ENCODE measurements at regions not wholly inside any gene's neighbourhood (a gene's known extent, or its start where the extent isn't known, plus 50 kb on each side); places are given as distances from the start of the nearest gene placed in this dataset.

DNA sequence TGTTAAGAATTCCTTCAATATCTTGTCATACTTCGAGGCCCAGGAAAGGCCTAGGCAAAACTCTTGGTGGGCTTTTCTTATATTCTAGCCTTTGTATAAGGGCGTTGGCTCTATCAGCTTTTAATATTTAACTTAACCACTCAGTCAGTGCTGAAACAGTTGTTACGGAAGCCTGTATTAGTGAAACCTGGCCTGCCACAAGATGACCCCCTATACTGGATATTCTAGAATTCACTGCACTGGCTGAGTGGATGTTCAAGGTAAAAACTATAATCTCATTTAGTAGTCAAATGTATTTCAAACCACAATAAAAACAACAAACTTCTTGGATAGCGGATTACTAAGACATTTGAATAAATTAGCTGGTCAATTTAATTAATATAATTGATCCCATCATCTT lies 91.7 kb upstream of the HNMT start (continued):
- no peak for TF ChIP-seq RXRA (IDR thresholded peaks at IDR 0.05; ENCODE audit: borderline replicate concordance, low read depth)
- TF ChIP-seq NFIC (IDR thresholded peaks at IDR 0.05; ENCODE audit: borderline replicate concordance): no peak
- no peak for TF ChIP-seq JUND (IDR thresholded peaks at IDR 0.05)
- TF ChIP-seq EZH2phosphoT487 (IDR thresholded peaks at IDR 0.05; ENCODE audit: borderline replicate concordance, low read depth): no peak
- no peak for TF ChIP-seq GABPA (IDR thresholded peaks at IDR 0.05; ENCODE audit: low read depth)

DNA sequence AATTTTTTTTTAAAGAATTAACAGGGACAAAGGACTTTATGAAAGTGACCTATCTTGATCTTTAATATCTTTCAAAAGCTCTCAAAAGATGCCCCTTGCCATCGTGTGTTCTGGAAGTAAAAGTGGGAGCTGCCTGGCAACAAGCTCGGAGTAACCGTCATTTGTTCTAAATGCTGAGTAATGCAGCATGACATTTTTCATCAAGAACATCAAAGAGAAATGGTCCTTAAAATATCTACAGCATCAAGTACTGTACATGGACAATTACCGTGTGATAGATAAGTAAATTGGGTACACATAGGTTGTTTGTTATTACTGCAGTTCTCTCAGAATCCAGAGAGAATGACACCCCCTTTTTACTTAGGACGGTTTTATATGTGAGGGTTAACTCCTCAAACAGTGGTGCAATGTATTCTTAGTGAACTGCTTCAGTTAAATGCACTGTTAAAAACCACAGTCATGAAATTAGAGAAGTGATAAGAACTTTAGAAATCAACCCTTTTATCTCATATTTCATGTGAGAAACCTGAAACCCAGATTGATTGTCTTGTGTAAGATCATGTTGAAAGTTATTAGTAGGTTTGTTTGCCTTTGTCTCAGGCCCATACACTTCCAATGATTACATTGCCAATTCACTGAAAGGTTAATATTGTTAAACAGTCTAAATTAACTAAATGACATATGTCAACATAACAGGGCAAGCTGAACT lies 90.6 kb upstream of the HNMT start:
- DNase-seq: no peak
- no peak overlapping the region for H2AFZ ChIP-seq (ENCODE audit: low read depth)
- no peaks in the 10 kb centered on the region for H3K36me3 ChIP-seq (replicated peaks in 1 of 2; ENCODE audit: control insufficient read depth in 1 of 2, insufficient read depth in 2 of 2, low read length in 1 of 2)
- no peaks in the 10 kb centered on the region for H3K9me2 ChIP-seq
- 39% methylated on average over 5 of the region's 5 CpGs for WGBS (ENCODE audit: low lambda C conversion rate)
- no peaks in the 10 kb centered on the region for H4K20me1 ChIP-seq (ENCODE audit: insufficient read depth)
- ChIA-PET CTCF (interaction anchor here (2.4 to 5.4 kb wide), 3 partner anchors 15 to 953 kb away, joined by 7 to 34 read pairs (median 7); no protein-coding TSS in a partner anchor), POLR2A (no interaction called here)
- H3K9me3 ChIP-seq: no peaks in the 10 kb centered on the region
- no peak overlapping the region for H3K4me3 ChIP-seq (ENCODE audit: low read depth in 2 of 2, low read length in 1 of 2)
- H3F3A ChIP-seq (replicated peaks; ENCODE audit: insufficient read depth): no peaks in the 10 kb centered on the region
- no peak overlapping the region for H3K9ac ChIP-seq
- no peak overlapping the region for H3K4me2 ChIP-seq
- TF ChIP-seq YY1 (IDR thresholded peaks at IDR 0.05; ENCODE audit: low read depth): no peak
- no peak overlapping the region for H3K27ac ChIP-seq (ENCODE audit: low read depth in 2 of 2, low read length in 1 of 2)
- H3K27me3 ChIP-seq (ENCODE audit: insufficient read depth): no peaks in the 10 kb centered on the region
- no peaks in the 10 kb centered on the region for H3K4me1 ChIP-seq (ENCODE audit: control insufficient read depth in 1 of 2, insufficient read depth in 2 of 2, low read depth in 1 of 2, low read length in 1 of 2)
- H3K79me2 ChIP-seq (ENCODE audit: insufficient read depth): no peaks in the 10 kb centered on the region; the same call in 1 of the 2 replicates

DNA sequence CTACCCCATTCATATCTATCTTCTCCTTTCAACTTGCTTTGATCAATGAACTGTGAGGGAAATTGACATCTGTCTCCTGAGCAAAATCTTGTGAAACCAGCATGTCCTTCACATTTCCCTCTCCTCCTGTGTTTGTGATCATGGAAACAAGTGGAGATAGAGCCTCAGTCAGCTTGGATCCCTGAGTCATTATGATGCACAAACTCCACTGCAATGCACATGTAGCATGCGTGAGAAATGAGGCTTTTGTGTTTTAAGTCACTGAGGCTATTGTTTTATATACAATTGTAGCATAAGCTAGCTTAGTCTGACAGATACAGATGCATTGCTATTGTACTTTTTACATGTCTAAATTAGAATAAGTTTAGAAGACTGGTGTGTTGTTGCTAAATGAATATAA lies 85.2 kb upstream of the HNMT start:
- Histone ChIP-seq H3K36me3 (replicated peaks in 1 of 2; ENCODE audit: control insufficient read depth in 1 of 2, insufficient read depth in 2 of 2, low read length in 1 of 2) (no peaks in the 10 kb centered on the region), H3K27ac (ENCODE audit: low read depth in 2 of 2, low read length in 1 of 2) (no peak overlapping the region), H3K79me2 (ENCODE audit: insufficient read depth) (no peaks in the 10 kb centered on the region; the same call in 1 of the 2 replicates), H4K20me1 (ENCODE audit: insufficient read depth) (no peaks in the 10 kb centered on the region), H3K4me3 (ENCODE audit: low read depth in 2 of 2, low read length in 1 of 2) (no peak overlapping the region), H3K9ac (no peak overlapping the region), H3K4me2 (no peak overlapping the region), H3K9me3 (no peaks in the 10 kb centered on the region), H3K4me1 (ENCODE audit: control insufficient read depth in 1 of 2, insufficient read depth in 2 of 2, low read depth in 1 of 2, low read length in 1 of 2) (no peaks in the 10 kb centered on the region), H3K27me3 (ENCODE audit: insufficient read depth) (no peaks in the 10 kb centered on the region), H2AFZ (ENCODE audit: low read depth) (no peak overlapping the region), H3F3A (replicated peaks; ENCODE audit: insufficient read depth) (no peaks in the 10 kb centered on the region), H3K9me2 (no peaks in the 10 kb centered on the region)
- POLR2A ChIA-PET: no interaction called here
- CTCF ChIA-PET: interaction anchor here (1.5 kb wide), 1 partner anchor 13 kb away, joined by 4 read pairs; no protein-coding TSS in a partner anchor
- 73% methylated on average over 1 of the region's 1 CpG for WGBS (ENCODE audit: low lambda C conversion rate)
- no peak for DNase-seq
- TF ChIP-seq EZH2phosphoT487 (IDR thresholded peaks at IDR 0.05; ENCODE audit: borderline replicate concordance, low read depth) (no peak), GABPA (IDR thresholded peaks at IDR 0.05; ENCODE audit: low read depth) (no peak), RAD21 (IDR thresholded peaks at IDR 0.05; ENCODE audit: low read length) (no peak), RFX5 (IDR thresholded peaks at IDR 0.05; ENCODE audit: low read length) (no peak), GATA2 (CRISPR knock-in tag; IDR thresholded peaks at IDR 0.05) (no peak), FOSL2 (IDR thresholded peaks at IDR 0.05; ENCODE audit: borderline replicate concordance, low read depth) (no peak), NRF1 (IDR thresholded peaks at IDR 0.05; ENCODE audit: low read depth, low read length) (no peak), MAX (IDR thresholded peaks at IDR 0.05; ENCODE audit: low read depth) (no peak), PBX3 (IDR thresholded peaks at IDR 0.05) (no peak), USF2 (IDR thresholded peaks at IDR 0.05; ENCODE audit: borderline replicate concordance, low read depth, low read length) (no peak), POLR2AphosphoS5 (IDR thresholded peaks at IDR 0.05; ENCODE audit: low read depth, low read length) (no peak), TCF12 (IDR thresholded peaks at IDR 0.05) (no peak), SMC3 (IDR thresholded peaks at IDR 0.05; ENCODE audit: low read depth, low read length) (no peak), NFIC (IDR thresholded peaks at IDR 0.05; ENCODE audit: borderline replicate concordance) (no peak), TAF1 (IDR thresholded peaks at IDR 0.05; ENCODE audit: borderline replicate concordance, low read depth, low read length) (no peak)
- TF ChIP-seq, protein P1, sequence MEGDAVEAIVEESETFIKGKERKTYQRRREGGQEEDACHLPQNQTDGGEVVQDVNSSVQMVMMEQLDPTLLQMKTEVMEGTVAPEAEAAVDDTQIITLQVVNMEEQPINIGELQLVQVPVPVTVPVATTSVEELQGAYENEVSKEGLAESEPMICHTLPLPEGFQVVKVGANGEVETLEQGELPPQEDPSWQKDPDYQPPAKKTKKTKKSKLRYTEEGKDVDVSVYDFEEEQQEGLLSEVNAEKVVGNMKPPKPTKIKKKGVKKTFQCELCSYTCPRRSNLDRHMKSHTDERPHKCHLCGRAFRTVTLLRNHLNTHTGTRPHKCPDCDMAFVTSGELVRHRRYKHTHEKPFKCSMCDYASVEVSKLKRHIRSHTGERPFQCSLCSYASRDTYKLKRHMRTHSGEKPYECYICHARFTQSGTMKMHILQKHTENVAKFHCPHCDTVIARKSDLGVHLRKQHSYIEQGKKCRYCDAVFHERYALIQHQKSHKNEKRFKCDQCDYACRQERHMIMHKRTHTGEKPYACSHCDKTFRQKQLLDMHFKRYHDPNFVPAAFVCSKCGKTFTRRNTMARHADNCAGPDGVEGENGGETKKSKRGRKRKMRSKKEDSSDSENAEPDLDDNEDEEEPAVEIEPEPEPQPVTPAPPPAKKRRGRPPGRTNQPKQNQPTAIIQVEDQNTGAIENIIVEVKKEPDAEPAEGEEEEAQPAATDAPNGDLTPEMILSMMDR (IDR thresholded peaks at IDR 0.05): no peak
